Sigmoid colon (tissue), 6 donors: ENCODE measurements at regions not wholly inside any gene's neighbourhood (a gene's known extent, or its start where the extent isn't known, plus 50 kb on each side); places are given as distances from the start of the nearest gene placed in this dataset.

Experiments used
- DNase-seq: peaks from one replicate; pipeline ENCODE4 v3.0.0-alpha.2; 2019
- H3K27ac ChIP-seq, 4 donors: fragments of 200-600 bp; sonication (generic); one replicate each; pipeline ENCODE4 v1.5.1; 2016 to 2019; ENCODE audit warnings: mild to moderate bottlenecking in 1 of 4
- H3K27me3 ChIP-seq, 3 donors: fragments of 200-600 bp; sonication (generic); one replicate each; pipeline ENCODE4 v1.5.1; 2019; ENCODE audit warnings: mild to moderate bottlenecking in 1 of 3
- H3K36me3 ChIP-seq, 4 donors: fragments of 200-600 bp; sonication (generic); one replicate each; pipeline ENCODE4 v1.5.1; 2016 to 2019
- H3K4me1 ChIP-seq, 4 donors: fragments of 200-600 bp; sonication (generic); one replicate each; pipeline ENCODE4 v1.5.1; 2017 to 2019
- H3K4me3 ChIP-seq, 4 donors: fragments of 200-600 bp; sonication (generic); one replicate each; pipeline ENCODE4 v1.5.1; 2017 to 2019; ENCODE audit warnings: mild to moderate bottlenecking in 2 of 4, moderate library complexity in 1 of 4
- H3K9me3 ChIP-seq, 4 donors: fragments of 200-600 bp in 3 of 4; sonication (generic) in 3 of 4; one replicate each; pipeline versions ENCODE4 v1.5.1 to v1.6.1; 2013 to 2019
- CTCF ChIP-seq, 4 experiments: fragments of 450-650 bp in 3 of 4; fragments of 200-600 bp in 1 of 4; IDR thresholded peaks; one replicate each; pipeline ENCODE4 v1.5.1; 2016 to 2019; ENCODE audit warnings: antibody characterized with exemption in 4 of 4, mild to moderate bottlenecking in 3 of 4, moderate library complexity in 2 of 4
- EP300 ChIP-seq, 4 donors: sonication (generic); formaldehyde crosslinking; IDR thresholded peaks; one replicate each; pipeline ENCODE4 v1.6.1; 2017; ENCODE audit warnings: antibody characterized with exemption in 4 of 4
- POLR2A ChIP-seq, 2 donors: fragments of 450-650 bp; IDR thresholded peaks; one replicate each; pipeline ENCODE4 v1.6.1; 2016; ENCODE audit warnings: antibody characterized with exemption in 2 of 2, mild to moderate bottlenecking in 2 of 2, moderate library complexity in 2 of 2
- POLR2AphosphoS5 ChIP-seq, 4 donors: sonication (generic); formaldehyde crosslinking; IDR thresholded peaks; one replicate each; pipeline ENCODE4 v1.6.1; 2017; ENCODE audit warnings: antibody characterized with exemption in 4 of 4
- WGBS, 2 donors: extraction: QIAGEN DNeasy Blood & Tissue Kit; methylation state at CpG; one replicate each; pipeline ENCODE4 v1.1.7; 2013; 5-methylcytosine and 5-hydroxymethylcytosine counted together
- intact Hi-C: fragments of 100-400 bp; cut with DNase I; formaldehyde crosslinking; loops from one replicate; pipeline ENCODE4 v1.15.1; 2023
- donor health status: healthy with polysubstance abuse.
- donor health status: healthy.

- no peak for DNase-seq
Measured at GRCh38 chr7:142408794-142409193, 150.9 kb upstream of the PRSS58 start.

GRCh38 chr7:142407939-142408570 is 150.2 kb upstream of the PRSS58 start:
- H3K4me3 ChIP-seq = no peak overlapping the region
- no peak overlapping the region for H3K27ac ChIP-seq
- no peak for DNase-seq
- 71 to 82% methylated on average over 8 of the region's 8 CpGs for WGBS, 2 donors
- intact Hi-C loops = no loop called here
- no peaks in the 10 kb centered on the region for H3K4me1 ChIP-seq
- no peaks in the 10 kb centered on the region for H3K9me3 ChIP-seq
- TF ChIP-seq POLR2A (IDR thresholded peaks at IDR 0.05) (no peak), POLR2AphosphoS5 (IDR thresholded peaks at IDR 0.05) (no peak), EP300 (IDR thresholded peaks at IDR 0.05) (no peak), CTCF (IDR thresholded peaks at IDR 0.05) (no peak)
- no peaks in the 10 kb centered on the region for H3K36me3 ChIP-seq
- no peaks in the 10 kb centered on the region for H3K27me3 ChIP-seq

More at GRCh38 chr7:142408794-142409193, 150.9 kb upstream of the PRSS58 start:
- H3K27ac ChIP-seq = no peak overlapping the region
- no peaks in the 10 kb centered on the region for H3K9me3 ChIP-seq
- H3K4me1 ChIP-seq = no peaks in the 10 kb centered on the region
- H3K27me3 ChIP-seq = no peaks in the 10 kb centered on the region
- intact Hi-C loops = no loop called here
- no peak overlapping the region for H3K4me3 ChIP-seq
- H3K36me3 ChIP-seq = no peaks in the 10 kb centered on the region
- TF ChIP-seq EP300 (IDR thresholded peaks at IDR 0.05) (no peak), POLR2AphosphoS5 (IDR thresholded peaks at IDR 0.05) (no peak), CTCF (IDR thresholded peaks at IDR 0.05) (no peak), POLR2A (IDR thresholded peaks at IDR 0.05) (no peak)

- no peak overlapping the region for H3K4me3 ChIP-seq
- no peaks in the 10 kb centered on the region for H3K4me1 ChIP-seq
- H3K27me3 ChIP-seq = no peaks in the 10 kb centered on the region
- intact Hi-C loops = no loop called here
- H3K9me3 ChIP-seq = no peaks in the 10 kb centered on the region
- WGBS, 2 donors = 82 to 89% methylated on average over 7 of the region's 7 CpGs
- no peak overlapping the region for H3K27ac ChIP-seq
- DNase-seq = no peak
- H3K36me3 ChIP-seq = no peaks in the 10 kb centered on the region
- TF ChIP-seq EP300 (IDR thresholded peaks at IDR 0.05) (no peak), CTCF (IDR thresholded peaks at IDR 0.05) (no peak), POLR2A (IDR thresholded peaks at IDR 0.05) (no peak), POLR2AphosphoS5 (IDR thresholded peaks at IDR 0.05) (no peak)
Measured at GRCh38 chr7:142405122-142405765, 147.4 kb upstream of the PRSS58 start.

- TF ChIP-seq POLR2A (IDR thresholded peaks at IDR 0.05) (no peak), CTCF (IDR thresholded peaks at IDR 0.05) (no peak), POLR2AphosphoS5 (IDR thresholded peaks at IDR 0.05) (no peak), EP300 (IDR thresholded peaks at IDR 0.05) (no peak)
- Histone ChIP-seq H3K4me3 (no peak overlapping the region), H3K9me3 (no peaks in the 10 kb centered on the region), H3K27ac (no peak overlapping the region), H3K36me3 (no peaks in the 10 kb centered on the region), H3K4me1 (no peaks in the 10 kb centered on the region), H3K27me3 (no peaks in the 10 kb centered on the region)
- WGBS, 2 donors = 73 to 74% methylated on average over 3 of the region's 3 CpGs
- DNase-seq = no peak
- intact Hi-C loops = no loop called here
Measured at GRCh38 chr7:142401951-142402350, 144.1 kb upstream of the PRSS58 start.
